ENCODE measurements at regions not wholly inside any gene's neighbourhood (a gene's known extent, or its start where the extent isn't known, plus 50 kb on each side); places are given as distances from the start of the nearest gene placed in this dataset.

DNA sequence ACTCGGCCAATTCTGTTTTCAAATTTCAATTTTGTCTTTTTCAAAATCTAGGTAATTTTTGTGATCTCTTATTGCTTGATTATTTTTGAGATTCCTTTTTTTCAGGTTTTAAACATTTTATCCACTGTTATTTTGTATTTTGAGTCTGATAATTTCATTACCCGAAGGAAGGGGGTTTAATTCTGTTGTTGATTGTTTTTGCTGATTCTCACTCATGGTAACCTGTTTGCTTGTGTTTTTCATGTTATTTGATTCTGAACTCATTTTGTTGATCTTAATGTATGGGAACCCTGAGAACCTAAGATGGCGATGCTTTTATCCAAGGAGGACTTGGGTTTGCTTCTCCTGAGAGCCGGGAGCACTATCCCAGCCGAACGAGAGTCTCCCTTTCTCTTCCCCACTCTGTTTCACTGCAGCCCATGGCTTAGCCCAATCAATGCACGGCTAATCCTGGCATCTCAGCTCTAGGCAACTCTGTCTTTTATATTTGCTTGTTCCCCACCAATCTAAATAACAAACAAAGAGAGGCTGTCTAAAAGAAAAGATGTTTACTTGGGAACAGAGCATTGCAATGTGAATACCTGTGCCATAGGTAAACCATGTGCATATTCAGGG, 73.2 kb upstream of the ZCCHC2 start (continued):
- TF ChIP-seq MAFK (IDR thresholded peaks at IDR 0.05; ENCODE audit: low read depth, low read length): no peak
